Stimulated activated memory B cell treated with anti-CD40 and anti-IgM and Interleukin-4, amounts not matched to agents 10 μg/mL and 1 μg/mL and 100 μg/mL, for 72 hours (primary cell): ENCODE measurements at regions not wholly inside any gene's neighbourhood (a gene's known extent, or its start where the extent isn't known, plus 50 kb on each side); places are given as distances from the start of the nearest gene placed in this dataset.
"Not testable (repeated sequence)": the region's sequence is repeated elsewhere in the genome, so short reads cannot be mapped to it uniquely, and the experiment has no call there.

Experiments
- ATAC-seq: fragments of 150-1000 bp; cut with Tn5 transposase; 2 replicates; pipeline ENCODE4 v1.10.0; 2021
- H3K27ac Mint-ChIP-seq: one replicate; pipeline ENCODE4 v1.8.0; 2022; ENCODE audit warnings: mild to moderate bottlenecking, mixed read lengths
- H3K27me3 Mint-ChIP-seq: one replicate; pipeline ENCODE4 v1.8.0; 2022; ENCODE audit warnings: mixed read lengths
- H3K36me3 Mint-ChIP-seq: one replicate; pipeline ENCODE4 v1.8.0; 2022; ENCODE audit warnings: mixed read lengths
- H3K4me1 Mint-ChIP-seq: one replicate; pipeline ENCODE4 v1.8.0; 2022; ENCODE audit warnings: mixed read lengths
- H3K4me3 Mint-ChIP-seq: one replicate; pipeline ENCODE4 v1.8.0; 2022; ENCODE audit warnings: mild to moderate bottlenecking, moderate library complexity, mixed read lengths
- H3K9me3 Mint-ChIP-seq: one replicate; pipeline ENCODE4 v1.8.0; 2022; ENCODE audit warnings: mixed read lengths

GRCh38 chr16:59370717-59371116 lies 636.6 kb upstream of the GOT2 start:
- ATAC-seq = no peak
- H3K27ac Mint-ChIP-seq = no peak overlapping the region
- no peaks in the 10 kb centered on the region for H3K27me3 Mint-ChIP-seq
- no peaks in the 10 kb centered on the region for H3K36me3 Mint-ChIP-seq
- no peaks in the 10 kb centered on the region for H3K4me1 Mint-ChIP-seq
- H3K4me3 Mint-ChIP-seq = no peak overlapping the region
- H3K9me3 Mint-ChIP-seq = no peaks in the 10 kb centered on the region

GRCh38 chr16:59369523-59369922 lies 635.4 kb upstream of the GOT2 start:
- H3K27ac Mint-ChIP-seq = no peak overlapping the region
- H3K4me1 Mint-ChIP-seq = no peaks in the 10 kb centered on the region
- H3K36me3 Mint-ChIP-seq = no peaks in the 10 kb centered on the region
- no peak overlapping the region for H3K4me3 Mint-ChIP-seq
- ATAC-seq = no peak
- H3K27me3 Mint-ChIP-seq = no peaks in the 10 kb centered on the region
- no peaks in the 10 kb centered on the region for H3K9me3 Mint-ChIP-seq

- no peak overlapping the region for H3K27ac Mint-ChIP-seq
- H3K36me3 Mint-ChIP-seq = no peaks in the 10 kb centered on the region
- H3K9me3 Mint-ChIP-seq = no peaks in the 10 kb centered on the region
- no peaks in the 10 kb centered on the region for H3K4me1 Mint-ChIP-seq
- no peak overlapping the region for H3K4me3 Mint-ChIP-seq
- H3K27me3 Mint-ChIP-seq = no peaks in the 10 kb centered on the region
- no peak for ATAC-seq
These were observed 634.5 kb upstream of the GOT2 start for GRCh38 chr16:59368586-59368985.

GRCh38 chr16:59356709-59357108 lies 622.6 kb upstream of the GOT2 start:
- H3K4me1 Mint-ChIP-seq = no peaks in the 10 kb centered on the region
- H3K27me3 Mint-ChIP-seq = no peaks in the 10 kb centered on the region
- H3K36me3 Mint-ChIP-seq = no peaks in the 10 kb centered on the region
- H3K27ac Mint-ChIP-seq = no peak overlapping the region
- H3K4me3 Mint-ChIP-seq = no peak overlapping the region
- H3K9me3 Mint-ChIP-seq = peaks cover 3% of the 10 kb centered on the region
- ATAC-seq = no peak

GRCh38 chr16:59356144-59356543 lies 622.0 kb upstream of the GOT2 start:
- no peaks in the 10 kb centered on the region for H3K36me3 Mint-ChIP-seq
- H3K27me3 Mint-ChIP-seq = no peaks in the 10 kb centered on the region
- ATAC-seq = no peak
- H3K9me3 Mint-ChIP-seq = peaks cover 3% of the 10 kb centered on the region
- no peak overlapping the region for H3K27ac Mint-ChIP-seq
- H3K4me1 Mint-ChIP-seq = no peaks in the 10 kb centered on the region
- no peak overlapping the region for H3K4me3 Mint-ChIP-seq

GRCh38 chr16:59355704-59356103 lies 621.6 kb upstream of the GOT2 start:
- no peak for ATAC-seq
- H3K36me3 Mint-ChIP-seq = no peaks in the 10 kb centered on the region

GRCh38 chr16:59351305-59351903 lies 617.3 kb upstream of the GOT2 start:
- Mint-ChIP-seq H3K36me3 (no peaks in the 10 kb centered on the region), H3K27me3 (no peaks in the 10 kb centered on the region), H3K4me3 (no peak overlapping the region), H3K4me1 (no peaks in the 10 kb centered on the region), H3K27ac (no peak overlapping the region), H3K9me3 (peaks cover 3% of the 10 kb centered on the region)
- no peak for ATAC-seq

More at GRCh38 chr16:59355704-59356103, 621.6 kb upstream of the GOT2 start:
- peaks cover 3% of the 10 kb centered on the region for H3K9me3 Mint-ChIP-seq
- H3K4me3 Mint-ChIP-seq = no peak overlapping the region
- no peak overlapping the region for H3K27ac Mint-ChIP-seq
- H3K27me3 Mint-ChIP-seq = no peaks in the 10 kb centered on the region
- no peaks in the 10 kb centered on the region for H3K4me1 Mint-ChIP-seq

GRCh38 chr16:59350670-59351069 lies 616.6 kb upstream of the GOT2 start:
- H3K27me3 Mint-ChIP-seq = no peaks in the 10 kb centered on the region
- peaks cover 3% of the 10 kb centered on the region for H3K9me3 Mint-ChIP-seq
- H3K4me3 Mint-ChIP-seq = no peak overlapping the region
- no peaks in the 10 kb centered on the region for H3K4me1 Mint-ChIP-seq
- no peak for ATAC-seq
- H3K36me3 Mint-ChIP-seq = no peaks in the 10 kb centered on the region
- no peak overlapping the region for H3K27ac Mint-ChIP-seq

GRCh38 chr16:59342669-59343068 lies 608.6 kb upstream of the GOT2 start:
- Mint-ChIP-seq H3K36me3 (no peaks in the 10 kb centered on the region), H3K27ac (no peak overlapping the region), H3K27me3 (no peaks in the 10 kb centered on the region), H3K4me3 (no peak overlapping the region), H3K9me3 (no peaks in the 10 kb centered on the region), H3K4me1 (no peaks in the 10 kb centered on the region)
- no peak for ATAC-seq

GRCh38 chr16:59341368-59341767 lies 607.3 kb upstream of the GOT2 start:
- no peaks in the 10 kb centered on the region for H3K4me1 Mint-ChIP-seq
- H3K27ac Mint-ChIP-seq = no peak overlapping the region
- no peak for ATAC-seq
- H3K4me3 Mint-ChIP-seq = no peak overlapping the region
- H3K36me3 Mint-ChIP-seq = no peaks in the 10 kb centered on the region
- H3K9me3 Mint-ChIP-seq = no peaks in the 10 kb centered on the region
- no peaks in the 10 kb centered on the region for H3K27me3 Mint-ChIP-seq

- no peak for ATAC-seq
- H3K4me3 Mint-ChIP-seq = no peak overlapping the region
- no peak overlapping the region for H3K27ac Mint-ChIP-seq
- H3K9me3 Mint-ChIP-seq = no peaks in the 10 kb centered on the region
- H3K4me1 Mint-ChIP-seq = no peaks in the 10 kb centered on the region
- H3K36me3 Mint-ChIP-seq = no peaks in the 10 kb centered on the region
- no peaks in the 10 kb centered on the region for H3K27me3 Mint-ChIP-seq
These were observed 605.8 kb upstream of the GOT2 start for GRCh38 chr16:59339871-59340270.

- H3K27me3 Mint-ChIP-seq = no peaks in the 10 kb centered on the region
- no peak overlapping the region for H3K4me3 Mint-ChIP-seq
- no peaks in the 10 kb centered on the region for H3K4me1 Mint-ChIP-seq
- no peak for ATAC-seq
- no peak overlapping the region for H3K27ac Mint-ChIP-seq
- no peaks in the 10 kb centered on the region for H3K36me3 Mint-ChIP-seq
- H3K9me3 Mint-ChIP-seq = peaks cover 9% of the 10 kb centered on the region
These were observed 602.1 kb upstream of the GOT2 start for GRCh38 chr16:59336136-59336695.

GRCh38 chr16:59331708-59332107 lies 597.6 kb upstream of the GOT2 start:
- H3K27me3 Mint-ChIP-seq, H3K36me3 Mint-ChIP-seq, H3K27ac Mint-ChIP-seq, H3K4me3 Mint-ChIP-seq, H3K4me1 Mint-ChIP-seq, ATAC-seq, H3K9me3 Mint-ChIP-seq: not testable (repeated sequence)

- Mint-ChIP-seq H3K27me3 (no peaks in the 10 kb centered on the region), H3K4me3 (no peak overlapping the region), H3K36me3 (no peaks in the 10 kb centered on the region), H3K9me3 (peaks cover 9% of the 10 kb centered on the region), H3K4me1 (no peaks in the 10 kb centered on the region), H3K27ac (no peak overlapping the region)
- no peak for ATAC-seq
These were observed 596.0 kb upstream of the GOT2 start for GRCh38 chr16:59330019-59330670.

GRCh38 chr16:59328961-59329360 lies 594.8 kb upstream of the GOT2 start:
- H3K36me3 Mint-ChIP-seq = no peaks in the 10 kb centered on the region
- H3K27ac Mint-ChIP-seq = no peak overlapping the region
- no peaks in the 10 kb centered on the region for H3K4me1 Mint-ChIP-seq
- H3K4me3 Mint-ChIP-seq = no peak overlapping the region
- no peak for ATAC-seq
- H3K9me3 Mint-ChIP-seq = peaks cover 13% of the 10 kb centered on the region
- H3K27me3 Mint-ChIP-seq = no peaks in the 10 kb centered on the region

GRCh38 chr16:59327894-59328293 lies 593.8 kb upstream of the GOT2 start:
- Mint-ChIP-seq H3K27me3 (no peaks in the 10 kb centered on the region), H3K27ac (no peak overlapping the region), H3K36me3 (no peaks in the 10 kb centered on the region), H3K9me3 (peaks cover 13% of the 10 kb centered on the region), H3K4me3 (no peak overlapping the region), H3K4me1 (no peaks in the 10 kb centered on the region)
- ATAC-seq = no peak
